Smooth muscle cell (in vitro differentiated cells): ENCODE measurements at regions not wholly inside any gene's neighbourhood (a gene's known extent, or its start where the extent isn't known, plus 50 kb on each side); places are given as distances from the start of the nearest gene placed in this dataset.
A peak's percentile ranks its signal among the peaks of the same experiment; 100 is the strongest.

Experiments
- DNase-seq: peaks from one replicate; lab custom pipeline; 2025; ENCODE audit not compliant: unreplicated experiment; lab: John Stamatoyannopoulos, UW
- H2AFZ ChIP-seq: fragments of 200-600 bp; sonication (generic); 2 replicates; pipeline ENCODE4 v1.6.0; 2016; ENCODE audit warnings: antibody characterized with exemption, low read depth, mild to moderate bottlenecking
- H3F3A ChIP-seq: fragments of 200-600 bp; sonication (generic); 2 replicates; pipeline ENCODE4 v1.6.0; 2017; ENCODE audit warnings: antibody characterized with exemption, low read depth
- H3K27ac ChIP-seq: fragments of 200-600 bp; sonication (generic); 2 replicates; pipeline ENCODE4 v1.5.1; 2016; ENCODE audit warnings: low read depth, mild to moderate bottlenecking
- H3K27me3 ChIP-seq: fragments of 200-600 bp; sonication (generic); 2 replicates; pipeline ENCODE4 v1.6.1; 2016; ENCODE audit warnings: low read depth, mild to moderate bottlenecking
- H3K36me3 ChIP-seq: fragments of 200-600 bp; sonication (generic); 2 replicates; pipeline ENCODE4 v1.5.1; 2016; ENCODE audit warnings: low read depth
- H3K4me1 ChIP-seq: fragments of 200-600 bp; sonication (generic); 2 replicates; pipeline ENCODE4 v1.5.1; 2016; ENCODE audit warnings: low read depth
- H3K4me2 ChIP-seq: fragments of 200-600 bp; sonication (generic); 2 replicates; pipeline ENCODE4 v1.6.0; 2016; ENCODE audit warnings: mild to moderate bottlenecking
- H3K4me3 ChIP-seq: fragments of 200-600 bp; sonication (generic); 2 replicates; pipeline ENCODE4 v1.5.1; 2016; ENCODE audit warnings: mild to moderate bottlenecking
- H3K79me2 ChIP-seq: fragments of 200-600 bp; sonication (generic); 2 replicates; pipeline ENCODE4 v1.6.0; 2016; ENCODE audit warnings: low read depth, mild to moderate bottlenecking
- H3K9ac ChIP-seq: fragments of 200-600 bp; sonication (generic); 2 replicates; pipeline ENCODE4 v1.6.0; 2016; ENCODE audit warnings: low read depth
- H3K9me3 ChIP-seq: fragments of 200-600 bp; sonication (generic); replicated peaks from 2 replicates; pipeline ENCODE4 v1.5.1; 2016; ENCODE audit warnings: low read depth
- H4K20me1 ChIP-seq: fragments of 200-600 bp; sonication (generic); 2 replicates; pipeline ENCODE4 v1.6.0; 2016; ENCODE audit warnings: low read depth
- WGBS: methylation state at CpG from one replicate; pipeline ENCODE4 v1.1.7; 2016; ENCODE audit warnings: low lambda C conversion rate; 5-methylcytosine and 5-hydroxymethylcytosine counted together
- TF ChIP-seq, protein P1 (sequence below): fragments of 200-600 bp; sonication (generic); IDR thresholded peaks from 2 replicates; pipeline ENCODE4 v1.5.1; 2017; ENCODE audit warnings: borderline replicate concordance, mild to moderate bottlenecking, antibody characterized with exemption; ENCODE audit not compliant: insufficient read depth, poor library complexity, severe bottlenecking

DNA sequence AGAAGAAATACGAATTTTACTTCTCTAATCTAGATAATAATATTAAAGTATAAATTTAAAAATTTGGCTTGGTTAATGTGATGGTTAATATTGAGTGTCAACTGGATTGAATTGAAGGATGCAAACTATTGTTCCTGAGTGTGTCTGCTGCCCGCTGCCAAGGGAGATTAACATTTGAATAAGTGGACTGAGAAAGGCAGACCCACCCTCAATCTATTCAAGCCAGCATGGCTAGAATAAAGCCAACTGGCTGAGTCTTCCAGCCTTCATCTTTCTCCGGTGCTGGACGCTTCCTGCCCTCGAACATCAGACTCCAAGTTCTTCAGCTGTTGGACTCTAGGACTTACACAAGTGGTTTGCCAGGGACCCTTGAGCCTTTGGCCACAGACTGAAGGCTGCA lies 152.7 kb downstream of the TBXT start:
- Histone ChIP-seq H3K9me3 (peaks cover 4% of the 10 kb centered on the region), H3K27me3 (peaks cover 22% of the 10 kb centered on the region), H3K36me3 (peaks cover 3% of the 10 kb centered on the region), H3K9ac (no peak overlapping the region), H3K79me2 (no peaks in the 10 kb centered on the region), H3K4me1 (no peaks in the 10 kb centered on the region), H3K4me2 (no peak overlapping the region), H3K4me3 (no peak overlapping the region), H4K20me1 (no peaks in the 10 kb centered on the region), H3F3A (no peaks in the 10 kb centered on the region), H3K27ac (no peak overlapping the region), H2AFZ (no peak overlapping the region)
- TF ChIP-seq, protein P1, sequence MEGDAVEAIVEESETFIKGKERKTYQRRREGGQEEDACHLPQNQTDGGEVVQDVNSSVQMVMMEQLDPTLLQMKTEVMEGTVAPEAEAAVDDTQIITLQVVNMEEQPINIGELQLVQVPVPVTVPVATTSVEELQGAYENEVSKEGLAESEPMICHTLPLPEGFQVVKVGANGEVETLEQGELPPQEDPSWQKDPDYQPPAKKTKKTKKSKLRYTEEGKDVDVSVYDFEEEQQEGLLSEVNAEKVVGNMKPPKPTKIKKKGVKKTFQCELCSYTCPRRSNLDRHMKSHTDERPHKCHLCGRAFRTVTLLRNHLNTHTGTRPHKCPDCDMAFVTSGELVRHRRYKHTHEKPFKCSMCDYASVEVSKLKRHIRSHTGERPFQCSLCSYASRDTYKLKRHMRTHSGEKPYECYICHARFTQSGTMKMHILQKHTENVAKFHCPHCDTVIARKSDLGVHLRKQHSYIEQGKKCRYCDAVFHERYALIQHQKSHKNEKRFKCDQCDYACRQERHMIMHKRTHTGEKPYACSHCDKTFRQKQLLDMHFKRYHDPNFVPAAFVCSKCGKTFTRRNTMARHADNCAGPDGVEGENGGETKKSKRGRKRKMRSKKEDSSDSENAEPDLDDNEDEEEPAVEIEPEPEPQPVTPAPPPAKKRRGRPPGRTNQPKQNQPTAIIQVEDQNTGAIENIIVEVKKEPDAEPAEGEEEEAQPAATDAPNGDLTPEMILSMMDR = no peak
- no peak for DNase-seq
- 50% methylated on average over 5 of the region's 5 CpGs for WGBS

DNA sequence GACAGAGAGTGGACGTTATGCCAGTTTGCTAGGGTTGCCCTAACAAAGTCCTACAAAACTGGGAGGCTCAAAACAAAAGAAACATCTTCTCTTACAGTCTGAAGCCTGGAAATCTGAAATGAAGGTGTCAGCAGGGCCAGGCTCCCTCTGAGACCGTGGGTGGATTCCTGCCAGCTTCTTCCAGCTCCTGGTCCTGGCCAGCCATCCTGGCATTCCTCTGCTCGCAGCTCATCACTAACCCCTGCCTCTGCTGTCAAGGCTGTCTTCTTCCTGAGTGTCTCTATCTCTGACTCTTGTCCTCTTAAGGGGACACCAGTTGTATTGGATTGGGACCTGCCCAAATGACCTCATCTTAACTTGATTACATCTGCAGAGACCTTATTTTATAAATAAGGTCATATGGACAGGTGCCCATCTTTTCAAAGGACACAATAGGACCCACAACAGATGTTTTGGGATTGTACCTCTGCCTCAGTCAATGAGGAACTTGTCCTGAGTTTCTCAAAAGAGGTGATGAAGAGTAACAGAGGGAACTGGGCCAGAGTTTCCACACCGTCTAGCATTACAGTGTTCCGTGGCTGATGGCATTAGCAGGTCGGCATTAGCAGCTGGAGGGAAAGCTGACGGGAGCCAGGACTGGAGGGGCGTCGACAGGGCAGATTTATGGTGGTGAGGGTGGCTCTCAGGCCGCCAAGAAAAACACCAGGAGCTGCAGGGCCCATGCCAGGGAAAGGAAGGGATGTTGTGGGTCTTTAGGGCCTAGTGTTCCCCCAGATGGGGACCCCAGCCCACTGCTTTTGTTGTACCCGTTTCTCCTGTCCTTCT lies 157.3 kb downstream of the TBXT start:
- TF ChIP-seq, protein P1 = no peak
- no peak for DNase-seq
- H3K9me3 ChIP-seq = no peaks in the 10 kb centered on the region
- H3K27ac ChIP-seq = no peak overlapping the region
- H3K36me3 ChIP-seq = no peaks in the 10 kb centered on the region
- peaks cover 28% of the 10 kb centered on the region for H3K27me3 ChIP-seq
- no peak overlapping the region for H3K4me3 ChIP-seq
- WGBS = 51% methylated on average over 11 of the region's 11 CpGs
- no peak overlapping the region for H3K9ac ChIP-seq
- no peak overlapping the region for H3K4me2 ChIP-seq
- H2AFZ ChIP-seq = no peak overlapping the region
- H3K79me2 ChIP-seq = no peaks in the 10 kb centered on the region
- no peaks in the 10 kb centered on the region for H4K20me1 ChIP-seq
- H3F3A ChIP-seq = peaks cover 5% of the 10 kb centered on the region
- peaks cover 17% of the 10 kb centered on the region for H3K4me1 ChIP-seq

DNA sequence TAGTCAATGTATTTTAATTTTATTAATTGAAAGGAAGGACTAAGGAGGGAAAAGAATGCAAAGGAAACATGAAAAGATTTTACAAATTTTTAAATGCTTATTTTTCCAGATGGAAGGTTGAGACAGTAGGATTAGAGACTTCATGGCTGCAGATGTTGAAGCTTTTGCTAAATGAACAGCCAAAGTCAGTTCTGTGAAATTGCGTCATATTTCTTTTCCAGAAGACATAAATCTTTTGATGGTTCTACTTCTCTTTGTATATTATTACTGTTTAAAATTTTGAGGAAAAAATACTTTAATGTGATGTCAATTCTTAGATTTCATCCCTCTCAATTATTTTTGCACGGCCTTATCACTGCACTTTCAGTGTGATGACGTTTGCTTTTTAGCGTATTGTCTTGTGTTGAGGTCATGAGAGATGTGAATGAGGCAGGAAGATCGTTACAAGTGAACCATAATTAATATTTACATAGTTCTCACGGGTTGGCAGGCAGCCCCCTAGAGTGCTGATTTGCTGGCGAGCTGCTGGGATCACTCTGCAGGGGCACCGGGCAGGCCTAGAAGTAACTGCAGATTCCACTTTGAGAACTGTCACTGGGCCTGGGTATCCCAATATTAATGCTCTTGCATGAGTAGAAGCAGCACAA lies 158.1 kb downstream of the TBXT start:
- peak overlapping the region; percentile 68 for H2AFZ ChIP-seq
- TF ChIP-seq, protein P1 = no peak
- H3K36me3 ChIP-seq = no peaks in the 10 kb centered on the region
- H4K20me1 ChIP-seq = no peaks in the 10 kb centered on the region
- peaks cover 25% of the 10 kb centered on the region for H3K27me3 ChIP-seq
- DNase-seq = no peak
- H3F3A ChIP-seq = peaks cover 5% of the 10 kb centered on the region
- WGBS = 76% methylated on average over 8 of the region's 8 CpGs
- H3K4me3 ChIP-seq = peak overlapping the region; percentile 54
- no peaks in the 10 kb centered on the region for H3K9me3 ChIP-seq
- H3K79me2 ChIP-seq = no peaks in the 10 kb centered on the region
- peaks cover 17% of the 10 kb centered on the region for H3K4me1 ChIP-seq
- peak overlapping the region; percentile 84 for H3K4me2 ChIP-seq
- no peak overlapping the region for H3K27ac ChIP-seq
- no peak overlapping the region for H3K9ac ChIP-seq
